H1 (cell line): ENCODE measurements at regions not wholly inside any gene's neighbourhood (a gene's known extent, or its start where the extent isn't known, plus 50 kb on each side); places are given as distances from the start of the nearest gene placed in this dataset.

Source experiments
- CTCF ChIA-PET: fragments of 300-600 bp; sonication (Branson Sonifier 250); formaldehyde crosslinking; loops from one replicate; lab custom pipeline; 2021; ENCODE audit not compliant: partially characterized antibody; lab: Charles Lee
- POLR2A ChIA-PET: fragments of 300-600 bp; sonication (Branson Sonifier 250); formaldehyde crosslinking; loops from one replicate; lab custom pipeline; 2021; ENCODE audit warnings: inconsistent platforms; ENCODE audit not compliant: partially characterized antibody; lab: Charles Lee
- DNase-seq, 2 experiments: peaks; one replicate each; pipeline versions ENCODE4 v3.0.0 to v3.0.0-alpha.2; 2010 to 2022; ENCODE audit warnings: low spot score in 2 of 2, low read depth in 1 of 2, mixed read lengths in 1 of 2
- FAIRE-seq: peaks from 2 replicates; lab custom pipeline; 2011; peaks lifted over from hg19 to GRCh38; lab: Jason Lieb, UNC
- H2AFZ ChIP-seq: 2 replicates; pipeline ENCODE4 v1.8.1; 2012; ENCODE audit warnings: low read length, inconsistent platforms
- H2AK5ac ChIP-seq: 2 replicates; pipeline ENCODE4 v1.6.1; 2013; ENCODE audit warnings: low read depth, low read length
- H2BK120ac ChIP-seq: replicated peaks from 2 replicates; pipeline ENCODE3; 2013; ENCODE audit warnings: low read depth, low read length, inconsistent platforms
- H2BK12ac ChIP-seq: 2 replicates; pipeline ENCODE4 v1.6.1; 2013; ENCODE audit warnings: low read depth, low read length
- H2BK15ac ChIP-seq: 2 replicates; pipeline ENCODE4 v1.6.1; 2013; ENCODE audit warnings: low read length
- H2BK20ac ChIP-seq: 2 replicates; pipeline ENCODE4 v1.6.1; 2013; ENCODE audit warnings: low read length
- H2BK5ac ChIP-seq: 2 replicates; pipeline ENCODE4 v1.6.1; 2013; ENCODE audit warnings: low read depth, low read length
- H3K14ac ChIP-seq: 2 replicates; pipeline ENCODE4 v1.6.1; 2013; ENCODE audit warnings: inconsistent platforms; ENCODE audit not compliant: insufficient read length
- H3K18ac ChIP-seq: 2 replicates; pipeline ENCODE4 v1.6.1; 2013; ENCODE audit warnings: low read length; ENCODE audit errors: extremely low read depth
- H3K23ac ChIP-seq: 2 replicates; pipeline ENCODE4 v1.6.1; 2013; ENCODE audit warnings: inconsistent platforms; ENCODE audit not compliant: insufficient read length
- H3K23me2 ChIP-seq: 2 replicates; pipeline ENCODE4 v1.6.1; 2013; ENCODE audit warnings: low read depth, low read length
- H3K27ac ChIP-seq: 2 replicates; pipeline ENCODE4 v1.6.1; 2011; ENCODE audit warnings: low read depth, low read length, inconsistent platforms
- H3K27me3 ChIP-seq, 4 experiments: replicated peaks in 1 of 4; 1 replicate in 1 of 4; 2 replicates in 3 of 4; pipeline versions ENCODE4 v1.6.1 to v1.8.1; 2011 to 2013; ENCODE audit warnings: low read length in 3 of 4, mild to moderate bottlenecking in 3 of 4, inconsistent platforms in 2 of 4, mixed read lengths in 2 of 4, moderate library complexity in 1 of 4; ENCODE audit not compliant: control insufficient read depth in 3 of 4, insufficient read depth in 3 of 4; ENCODE audit errors: extremely low read depth in 1 of 4
- H3K36me3 ChIP-seq, 4 experiments: 2 replicates each; pipeline versions ENCODE4 v1.6.1 to v1.8.1; 2011 to 2013; ENCODE audit warnings: mild to moderate bottlenecking in 4 of 4, low read length in 3 of 4, moderate library complexity in 2 of 4, control low read depth in 1 of 4, inconsistent platforms in 1 of 4; ENCODE audit not compliant: insufficient read depth in 4 of 4, control insufficient read depth in 2 of 4
- H3K4ac ChIP-seq: replicated peaks from 2 replicates; pipeline ENCODE3; 2013; ENCODE audit warnings: low read length, low read depth, mixed read lengths, inconsistent platforms; ENCODE audit not compliant: insufficient read length
- H3K4me1 ChIP-seq, 4 experiments: replicated peaks in 1 of 4; 1 replicate in 1 of 4; 2 replicates in 3 of 4; pipeline versions ENCODE4 v1.6.1 to v1.8.1; 2011 to 2013; ENCODE audit warnings: low read length in 3 of 4, inconsistent platforms in 2 of 4, mixed read lengths in 1 of 4; ENCODE audit not compliant: insufficient read depth in 4 of 4, control insufficient read depth in 3 of 4
- H3K4me2 ChIP-seq, 2 experiments: 2 replicates each; pipeline versions ENCODE4 v1.6.1 to v1.8.1; 2011 to 2013; ENCODE audit warnings: low read depth in 2 of 2, low read length in 2 of 2, control low read depth in 1 of 2, inconsistent platforms in 1 of 2, mild to moderate bottlenecking in 1 of 2; ENCODE audit not compliant: insufficient read depth in 1 of 2
- H3K4me3 ChIP-seq, 4 experiments: fragments of 200-600, 300-600 bp in 1 of 4; sonication (generic), shearing (Covaris generic), sonication (Bioruptor Twin) in 1 of 4; 2 replicates each; pipeline versions ENCODE4 v1.5.1 to v1.8.1; 2011 to 2016; ENCODE audit warnings: low read length in 4 of 4, low read depth in 3 of 4, control low read depth in 2 of 4, inconsistent platforms in 2 of 4, mild to moderate bottlenecking in 2 of 4, mixed read lengths in 1 of 4, moderate library complexity in 1 of 4; ENCODE audit not compliant: insufficient read depth in 2 of 4; ENCODE audit errors: extremely low read depth in 1 of 4
- H3K56ac ChIP-seq: replicated peaks from 2 replicates; pipeline ENCODE3; 2013; ENCODE audit warnings: low read depth, mild to moderate bottlenecking, mixed read lengths, low read length, inconsistent platforms; ENCODE audit not compliant: insufficient read length
- H3K79me1 ChIP-seq: 2 replicates; pipeline ENCODE4 v1.6.1; 2013; ENCODE audit warnings: low read depth, low read length, control low read depth
- H3K79me2 ChIP-seq, 2 experiments: 2 replicates each; pipeline versions ENCODE4 v1.6.1 to v1.8.1; 2012 to 2013; ENCODE audit warnings: low read length in 2 of 2, mild to moderate bottlenecking in 2 of 2, inconsistent platforms in 1 of 2; ENCODE audit not compliant: insufficient read depth in 2 of 2, control insufficient read depth in 1 of 2
- H3K9ac ChIP-seq, 4 experiments: replicated peaks in 1 of 4; 1 replicate in 1 of 4; 2 replicates in 3 of 4; pipeline versions ENCODE4 v1.6.1 to v1.8.1; 2011 to 2013; ENCODE audit warnings: low read depth in 3 of 4, low read length in 3 of 4, control low read depth in 2 of 4, mild to moderate bottlenecking in 2 of 4, moderate library complexity in 2 of 4, inconsistent platforms in 1 of 4; ENCODE audit errors: extremely low read depth in 1 of 4
- H3K9me3 ChIP-seq, 2 experiments: 2 replicates each; pipeline versions ENCODE4 v1.6.1 to v1.8.1; 2012 to 2013; ENCODE audit warnings: mild to moderate bottlenecking in 2 of 2, moderate library complexity in 2 of 2, control low read depth in 1 of 2, inconsistent platforms in 1 of 2, low read depth in 1 of 2, low read length in 1 of 2, mixed read lengths in 1 of 2; ENCODE audit not compliant: insufficient read depth in 2 of 2
- H4K20me1 ChIP-seq, 2 experiments: replicated peaks in 1 of 2; 2 replicates each; pipeline versions ENCODE3 to v1.8.1; 2011 to 2013; ENCODE audit warnings: inconsistent platforms in 2 of 2, low read length in 2 of 2, mild to moderate bottlenecking in 1 of 2; ENCODE audit not compliant: insufficient read depth in 2 of 2, control insufficient read depth in 1 of 2
- H4K5ac ChIP-seq: 2 replicates; pipeline ENCODE4 v1.6.1; 2013; ENCODE audit warnings: low read length, low read depth, mixed read lengths, inconsistent platforms; ENCODE audit not compliant: insufficient read length
- H4K8ac ChIP-seq: 2 replicates; pipeline ENCODE4 v1.8.0; 2013; ENCODE audit warnings: mild to moderate bottlenecking, moderate library complexity, low read length, inconsistent platforms; ENCODE audit not compliant: insufficient read depth; ENCODE audit errors: extremely low read depth
- H4K91ac ChIP-seq: replicated peaks from 2 replicates; pipeline ENCODE3; 2013; ENCODE audit warnings: low read length, mixed read lengths, inconsistent platforms; ENCODE audit not compliant: insufficient read length
- RNF2 ChIP-seq: fragments of 200-900, 300-1000 bp; sonication (generic); IDR thresholded peaks from 2 replicates; pipeline ENCODE4 v1.7.1; 2016; ENCODE audit warnings: borderline replicate concordance, low read depth, mild to moderate bottlenecking, antibody characterized with exemption, low read length; ENCODE audit not compliant: poor library complexity, severe bottlenecking; ENCODE audit errors: missing control alignments
- WGBS, 2 experiments: shearing (Covaris generic) in 1 of 2; methylation state at CpG; one replicate each; pipeline versions ENCODE4 v1.1.6 to v1.1.7; 2013 to 2015; ENCODE audit warnings: low lambda C conversion rate in 2 of 2, mixed read lengths in 2 of 2, inconsistent platforms in 1 of 2, low coverage in 1 of 2, missing lambda C conversion rate in 1 of 2; ENCODE audit not compliant: insufficient replicate concordance in 2 of 2, insufficient coverage in 1 of 2, insufficient read length in 1 of 2; ENCODE audit errors: extremely low coverage in 1 of 2, missing lambda C conversion rate in 1 of 2; 5-methylcytosine and 5-hydroxymethylcytosine counted together

GRCh38 chr15:34688699-34689098, 66.1 kb downstream of the GJD2 start:
- Histone ChIP-seq H3K4me1 (no peaks in the 10 kb centered on the region), H4K5ac (no peak overlapping the region), H3K4ac (no peak overlapping the region), H3K23me2 (no peaks in the 10 kb centered on the region; the same call in 1 of the 2 replicates), H3K9me3 (no peaks in the 10 kb centered on the region), H3K4me2 (no peak overlapping the region), H2BK120ac (no peak overlapping the region), H3K14ac (no peak overlapping the region), H3K27ac (no peak overlapping the region), H2BK20ac (no peak overlapping the region), H2AK5ac (no peak overlapping the region), H3K27me3 (no peaks in the 10 kb centered on the region), H2BK12ac (no peak overlapping the region), H3K18ac (no peak overlapping the region), H3K79me2 (no peaks in the 10 kb centered on the region), H4K91ac (no peak overlapping the region), H3K23ac (no peak overlapping the region), H4K8ac (no peak overlapping the region), H3K9ac (no peak overlapping the region), H4K20me1 (no peaks in the 10 kb centered on the region), H2BK15ac (no peak overlapping the region), H3K56ac (no peak overlapping the region), H3K4me3 (no peak overlapping the region), H2BK5ac (no peak overlapping the region), H3K79me1 (no peaks in the 10 kb centered on the region), H3K36me3 (no peaks in the 10 kb centered on the region), H2AFZ (no peak overlapping the region)
- ChIA-PET POLR2A (no interaction called here), CTCF (no interaction called here)
- TF ChIP-seq RNF2 = no peak
- no peak for FAIRE-seq
- DNase-seq = no peak
- WGBS, 2 experiments = 58% methylated on average over 2 of the region's 2 CpGs; no CpG with 5 or more reads in 1 of the 2 experiments
